Kidney epithelial cell (primary cell): ENCODE measurements at regions not wholly inside any gene's neighbourhood (a gene's known extent, or its start where the extent isn't known, plus 50 kb on each side); places are given as distances from the start of the nearest gene placed in this dataset.

ENCODE experiments used
- DNase-seq: peaks from one replicate; pipeline ENCODE4 v3.0.0-alpha.2; 2010; ENCODE audit warnings: low read depth
- H3K27me3 ChIP-seq: 2 replicates; pipeline ENCODE4 v1.6.0; 2011; ENCODE audit warnings: low read length; ENCODE audit not compliant: control insufficient read depth, insufficient read depth
- H3K36me3 ChIP-seq: 2 replicates; pipeline ENCODE4 v1.5.1; 2011; ENCODE audit warnings: low read length; ENCODE audit not compliant: control insufficient read depth, insufficient read depth
- H3K4me3 ChIP-seq: 2 replicates; pipeline ENCODE4 v1.5.1; 2011; ENCODE audit warnings: low read depth, mild to moderate bottlenecking, control low read depth, low read length
- TF ChIP-seq, protein P1 (sequence below): IDR thresholded peaks from 2 replicates; pipeline ENCODE4 v1.5.1; 2011; ENCODE audit warnings: mild to moderate bottlenecking, moderate library complexity, low read length, control low read depth, inconsistent platforms; ENCODE audit not compliant: insufficient read depth, poor library complexity, severe bottlenecking

DNA sequence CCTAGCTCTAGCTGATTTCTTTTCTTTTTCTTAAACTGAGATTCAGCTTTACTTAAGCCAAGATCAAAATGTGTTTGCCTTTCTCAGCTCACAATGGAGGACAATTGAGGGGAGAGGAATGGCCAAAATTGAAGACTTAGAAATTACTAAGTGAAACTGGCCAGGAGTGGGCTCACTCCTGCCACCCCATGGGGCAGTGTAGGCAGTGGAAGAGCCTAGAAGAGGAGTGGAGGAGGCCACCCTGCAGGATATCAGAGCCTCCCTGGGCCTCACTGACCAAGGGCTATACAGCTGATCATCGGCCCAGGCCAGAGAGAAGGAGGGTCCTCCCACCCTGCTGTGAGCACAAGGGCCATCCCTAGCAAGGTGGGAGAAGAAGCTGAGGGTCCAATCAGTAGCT, 119.8 kb downstream of the CCT6B start:
- H3K27me3 ChIP-seq: no peaks in the 10 kb centered on the region

DNA sequence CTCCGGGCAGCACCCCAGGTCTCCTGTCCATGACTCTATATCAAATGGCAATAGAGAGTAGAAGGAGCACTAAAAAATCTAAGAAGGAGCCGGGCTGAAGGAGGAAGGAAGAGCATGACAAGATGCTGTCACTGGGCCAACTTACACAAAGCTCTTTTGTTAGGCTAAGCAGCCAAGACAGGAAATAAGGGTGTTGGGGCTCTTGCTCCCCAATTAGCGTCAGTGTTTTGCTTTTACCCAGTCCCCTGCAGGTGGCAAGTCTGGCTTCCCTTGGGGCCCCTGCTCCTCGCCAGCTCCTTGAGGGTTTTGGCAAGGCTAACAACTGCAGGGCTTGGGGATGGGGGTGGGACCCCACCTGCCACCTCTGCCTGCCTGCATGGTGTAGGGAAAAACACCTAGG, 120.5 kb downstream of the CCT6B start:
- DNase-seq: no peak
- TF ChIP-seq, protein P1, sequence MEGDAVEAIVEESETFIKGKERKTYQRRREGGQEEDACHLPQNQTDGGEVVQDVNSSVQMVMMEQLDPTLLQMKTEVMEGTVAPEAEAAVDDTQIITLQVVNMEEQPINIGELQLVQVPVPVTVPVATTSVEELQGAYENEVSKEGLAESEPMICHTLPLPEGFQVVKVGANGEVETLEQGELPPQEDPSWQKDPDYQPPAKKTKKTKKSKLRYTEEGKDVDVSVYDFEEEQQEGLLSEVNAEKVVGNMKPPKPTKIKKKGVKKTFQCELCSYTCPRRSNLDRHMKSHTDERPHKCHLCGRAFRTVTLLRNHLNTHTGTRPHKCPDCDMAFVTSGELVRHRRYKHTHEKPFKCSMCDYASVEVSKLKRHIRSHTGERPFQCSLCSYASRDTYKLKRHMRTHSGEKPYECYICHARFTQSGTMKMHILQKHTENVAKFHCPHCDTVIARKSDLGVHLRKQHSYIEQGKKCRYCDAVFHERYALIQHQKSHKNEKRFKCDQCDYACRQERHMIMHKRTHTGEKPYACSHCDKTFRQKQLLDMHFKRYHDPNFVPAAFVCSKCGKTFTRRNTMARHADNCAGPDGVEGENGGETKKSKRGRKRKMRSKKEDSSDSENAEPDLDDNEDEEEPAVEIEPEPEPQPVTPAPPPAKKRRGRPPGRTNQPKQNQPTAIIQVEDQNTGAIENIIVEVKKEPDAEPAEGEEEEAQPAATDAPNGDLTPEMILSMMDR: no peak
- Histone ChIP-seq H3K4me3 (no peak overlapping the region), H3K27me3 (no peaks in the 10 kb centered on the region), H3K36me3 (no peaks in the 10 kb centered on the region)

More for the DNA sequence above, 119.8 kb downstream of the CCT6B start:
- Histone ChIP-seq H3K36me3 (no peaks in the 10 kb centered on the region), H3K4me3 (no peak overlapping the region)
- TF ChIP-seq, protein P1: no peak
- no peak for DNase-seq

DNA sequence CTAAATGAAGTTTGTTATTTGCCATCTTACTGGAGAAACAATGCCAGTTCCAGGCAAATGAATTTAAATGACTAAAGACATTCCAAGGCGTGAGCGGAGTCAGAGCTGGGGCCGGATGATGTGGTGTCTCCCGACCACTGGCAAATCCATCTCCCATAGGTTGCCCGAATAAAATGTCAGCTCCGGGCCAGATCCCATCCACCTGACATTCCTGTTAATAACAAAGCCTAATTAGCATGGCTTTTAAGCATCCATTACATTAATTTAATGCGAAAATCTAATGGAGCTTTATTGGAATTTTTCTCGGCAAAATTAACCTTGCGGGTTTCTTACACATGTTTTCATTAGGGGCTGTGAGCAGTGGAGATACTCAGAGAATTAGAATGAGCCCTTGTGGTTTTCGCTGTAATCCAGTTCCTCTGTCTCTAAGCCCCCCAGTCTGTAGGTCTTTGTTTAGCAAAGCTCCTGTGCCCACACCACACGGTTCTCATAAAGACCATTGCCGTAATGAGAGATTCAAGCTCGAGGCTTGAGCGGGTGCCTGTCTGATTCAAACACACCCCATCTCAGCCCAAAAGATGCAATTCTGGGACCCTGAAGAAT, 123.3 kb downstream of the CCT6B start:
- DNase-seq: no peak
- Histone ChIP-seq H3K4me3 (no peak overlapping the region), H3K36me3 (no peaks in the 10 kb centered on the region), H3K27me3 (no peaks in the 10 kb centered on the region)
- TF ChIP-seq, protein P1: no peak

DNA sequence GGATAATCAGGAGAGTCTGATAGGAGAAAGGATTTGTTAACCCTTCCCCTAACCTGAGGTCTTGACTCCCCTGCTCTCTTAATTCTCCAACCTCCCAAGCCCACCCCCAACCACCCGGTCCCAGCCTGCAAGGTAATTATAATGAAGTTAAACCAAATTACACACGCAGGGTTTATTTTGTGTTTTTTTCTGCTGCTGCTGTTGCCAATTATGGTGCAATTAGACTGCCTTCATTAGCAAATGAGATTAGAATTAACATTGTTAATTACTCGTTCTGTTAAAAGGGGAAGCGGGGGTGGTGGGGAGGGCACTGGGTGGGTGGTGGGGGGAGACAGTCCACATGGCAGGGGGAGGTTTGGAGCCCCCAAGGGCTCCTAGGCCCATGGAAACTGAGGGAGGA, 128.9 kb downstream of the CCT6B start:
- DNase-seq: no peak
- no peak overlapping the region for H3K4me3 ChIP-seq
- no peaks in the 10 kb centered on the region for H3K36me3 ChIP-seq
- TF ChIP-seq, protein P1: no peak
- H3K27me3 ChIP-seq: no peaks in the 10 kb centered on the region

DNA sequence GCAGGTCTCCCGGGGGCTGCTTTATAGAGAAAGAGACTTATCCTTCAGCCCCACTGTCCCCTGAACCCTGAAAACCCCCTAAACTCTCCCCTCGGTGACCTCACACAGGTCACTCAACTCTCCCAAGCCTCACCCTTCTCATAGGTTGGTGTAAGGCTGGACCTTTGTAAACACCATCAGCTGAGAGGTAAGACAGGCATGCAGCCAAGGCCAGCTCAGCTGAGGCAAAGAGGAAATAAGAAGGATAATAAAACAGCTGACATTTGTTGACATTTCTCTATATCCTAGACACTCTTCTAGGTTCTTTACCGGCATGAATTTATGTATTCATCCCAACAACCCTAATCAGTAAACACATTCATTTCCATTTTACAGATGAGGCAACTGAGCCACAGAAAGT, 134.3 kb downstream of the CCT6B start:
- no peaks in the 10 kb centered on the region for H3K36me3 ChIP-seq
- H3K27me3 ChIP-seq: no peaks in the 10 kb centered on the region
- H3K4me3 ChIP-seq: no peak overlapping the region
- no peak for DNase-seq
- TF ChIP-seq, protein P1: no peak

DNA sequence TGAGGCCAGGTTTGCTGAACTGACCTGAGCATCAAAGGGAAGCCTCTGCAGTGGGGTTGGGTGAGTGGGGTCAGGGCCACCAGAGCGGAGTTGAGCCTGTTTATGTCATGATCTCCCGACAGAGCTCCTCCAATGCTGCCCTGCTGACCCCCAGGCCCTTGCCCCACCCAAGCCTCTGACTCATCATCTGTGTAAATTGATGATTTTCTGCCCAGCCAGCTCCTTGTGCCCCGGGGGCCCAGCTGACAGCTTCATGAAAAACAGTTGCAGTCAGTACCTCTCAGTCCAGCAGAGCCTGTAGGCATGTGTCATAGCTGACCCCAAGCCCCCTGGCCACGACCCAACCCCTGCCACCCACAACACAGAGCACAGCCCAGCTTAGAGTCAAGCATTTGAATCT, 134.9 kb downstream of the CCT6B start:
- H3K4me3 ChIP-seq: no peak overlapping the region
- no peaks in the 10 kb centered on the region for H3K27me3 ChIP-seq
- no peak for DNase-seq
- TF ChIP-seq, protein P1: no peak
- H3K36me3 ChIP-seq: no peaks in the 10 kb centered on the region
